Activated T-cell treated with anti-CD3 and anti-CD28 coated beads, Interleukin-2, amount 50 U/mL, for 48 hours (primary cell): ENCODE measurements at regions not wholly inside any gene's neighbourhood (a gene's known extent, or its start where the extent isn't known, plus 50 kb on each side); places are given as distances from the start of the nearest gene placed in this dataset.

Experiments used
- DNase-seq, 2 experiments: peaks; one replicate each; pipeline ENCODE4 v3.0.0-alpha.2; 2020

DNA sequence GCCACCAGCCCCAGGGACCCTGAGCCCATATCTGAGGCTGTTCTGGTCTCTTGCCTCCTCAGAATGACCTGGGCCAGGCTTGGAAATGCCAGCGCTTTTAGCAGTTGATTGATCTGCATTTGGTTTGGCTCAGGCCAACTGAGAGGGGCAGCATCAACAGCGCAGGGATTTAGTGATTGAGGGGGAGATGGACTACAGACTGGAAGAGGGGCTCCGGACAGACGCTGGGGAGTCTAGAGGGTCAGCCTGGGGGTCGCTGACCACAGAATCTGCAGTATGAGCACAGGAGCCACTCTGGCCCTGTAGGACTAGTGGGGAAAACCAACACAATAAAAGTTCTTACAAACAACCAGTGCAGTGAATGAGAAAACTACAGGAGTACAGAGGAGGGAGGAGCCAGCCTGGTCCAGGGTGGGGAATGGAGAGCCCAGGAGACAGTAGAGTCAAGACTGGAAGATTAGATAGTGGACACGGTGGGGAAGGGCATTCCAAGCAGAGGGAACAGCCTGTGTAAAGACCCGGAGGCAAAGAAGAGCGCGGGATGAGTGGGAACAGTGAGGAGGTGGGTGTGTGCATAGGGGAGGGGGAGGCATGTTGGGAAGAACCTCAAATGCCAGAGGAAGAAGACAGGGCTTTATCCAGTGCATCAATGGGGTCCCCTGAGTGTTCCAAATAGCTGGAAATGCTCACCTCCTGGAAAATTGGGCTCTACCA is 128.9 kb downstream of the MRM1 start:
- DNase-seq = no peak

GRCh38 chr17:36730857-36731490 is 129.6 kb downstream of the MRM1 start:
- DNase-seq = no peak

DNA sequence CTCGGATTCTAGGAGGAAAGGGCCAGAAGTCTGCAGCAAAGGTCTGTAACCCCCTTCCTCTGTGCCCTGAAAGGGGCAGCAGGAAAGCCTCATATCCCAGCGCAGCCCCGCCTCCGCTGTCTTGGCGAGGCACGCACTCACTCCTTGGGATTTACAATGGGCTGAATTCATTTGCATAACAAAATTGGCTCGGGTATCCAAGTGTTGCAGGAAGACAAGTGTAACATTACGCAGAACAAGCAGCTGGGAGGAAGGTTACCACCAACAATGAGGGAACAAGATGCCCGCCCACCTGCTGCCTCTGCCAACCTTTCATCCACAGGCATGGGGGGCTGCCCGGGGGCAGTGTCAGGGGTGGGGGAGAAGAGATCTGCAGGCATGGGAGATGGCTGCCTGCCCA is 130.4 kb downstream of the MRM1 start:
- DNase-seq = no peak

- no peak for DNase-seq
Measured at GRCh38 chr17:36732351-36732750, 131.0 kb downstream of the MRM1 start.

- no peak for DNase-seq
Measured at GRCh38 chr17:36736201-36737156, 135.1 kb downstream of the MRM1 start.

DNA sequence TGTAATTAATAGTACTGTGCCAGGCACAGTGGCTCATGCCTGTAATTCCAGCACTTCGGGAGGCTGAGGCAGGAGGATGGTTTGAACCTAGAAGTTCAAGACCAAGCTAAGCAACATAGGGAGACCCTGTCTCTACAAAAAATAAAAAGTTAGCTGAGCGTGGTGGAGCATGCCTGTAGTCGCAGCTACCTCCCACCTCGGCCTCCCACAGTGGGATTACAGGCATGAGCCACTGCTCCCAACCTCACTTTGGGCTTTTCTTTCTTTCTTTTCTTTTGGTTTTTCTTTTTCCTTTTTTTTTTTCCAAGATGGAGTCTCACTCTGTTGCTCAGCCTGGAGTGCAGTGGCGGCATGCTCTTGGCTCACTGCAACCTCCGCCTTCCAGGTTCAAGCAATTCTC is 137.8 kb downstream of the MRM1 start:
- DNase-seq = no peak

GRCh38 chr17:36740157-36740556 is 138.8 kb downstream of the MRM1 start:
- DNase-seq = no peak

GRCh38 chr17:36741019-36741902 is 139.9 kb downstream of the MRM1 start:
- no peak for DNase-seq

DNA sequence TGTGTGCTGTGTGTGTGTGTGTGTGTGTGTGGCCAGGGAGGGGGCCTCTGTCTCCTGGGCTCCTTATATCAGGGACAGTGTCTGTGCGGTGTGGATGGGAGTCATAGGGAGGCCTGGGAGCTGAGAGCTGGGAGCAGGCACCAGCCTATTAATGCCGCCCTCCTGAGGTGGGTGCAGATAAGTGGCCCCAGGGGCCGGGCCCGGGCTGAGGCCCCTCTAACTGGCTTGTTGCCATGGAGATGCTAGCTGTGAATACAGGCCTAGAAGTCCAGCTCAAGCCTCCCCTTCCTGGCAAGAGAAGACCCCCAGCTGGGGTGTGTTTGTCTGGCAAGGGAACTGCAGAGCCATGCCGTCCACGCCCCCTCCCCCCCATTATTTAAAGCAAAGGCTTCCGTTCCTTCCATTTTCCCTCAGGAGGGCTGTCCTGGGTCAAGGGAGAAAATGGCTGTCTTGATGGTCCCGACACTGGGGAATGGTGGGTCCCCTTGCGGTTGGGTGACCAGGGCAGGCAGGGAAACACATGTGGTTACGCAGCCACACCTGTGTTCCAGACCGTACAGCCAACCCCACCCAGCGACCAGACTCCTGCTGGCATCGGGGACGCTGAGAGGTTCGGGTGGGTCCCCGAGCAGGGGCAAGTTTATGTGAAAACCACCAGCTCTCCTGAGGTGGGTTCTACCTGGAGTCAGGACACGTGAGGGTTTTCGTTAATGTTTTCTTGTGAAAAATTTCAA is 141.1 kb downstream of the MRM1 start:
- no peak for DNase-seq

- DNase-seq = no peak
Measured at GRCh38 chr17:36743130-36743529, 141.7 kb downstream of the MRM1 start.

GRCh38 chr17:36746381-36747053 is 145.1 kb downstream of the MRM1 start:
- no peak for DNase-seq

- no peak for DNase-seq
Measured at GRCh38 chr17:36747861-36748260, 146.5 kb downstream of the MRM1 start.

DNA sequence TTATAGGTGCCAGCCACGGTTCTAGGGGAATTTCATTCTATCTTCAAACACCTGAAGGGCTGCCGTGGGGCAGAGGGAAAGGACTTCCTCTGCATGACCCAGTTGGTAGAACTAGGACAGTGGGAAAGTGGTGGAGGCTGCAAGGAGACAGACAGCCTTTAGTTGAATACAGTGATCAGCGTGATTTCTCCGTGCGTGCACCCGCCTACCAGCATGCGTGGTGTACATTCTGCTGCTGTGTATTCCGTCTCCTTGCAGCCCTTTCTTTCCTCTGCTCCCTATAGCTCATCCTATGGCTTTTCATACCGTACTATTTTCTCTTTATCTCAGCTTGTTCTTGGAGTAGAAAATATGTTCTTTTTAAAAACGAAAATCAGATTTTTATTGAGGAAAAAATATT is 146.9 kb downstream of the MRM1 start:
- DNase-seq = no peak

- DNase-seq = no peak
Measured at GRCh38 chr17:36749493-36749892, 148.1 kb downstream of the MRM1 start.

DNA sequence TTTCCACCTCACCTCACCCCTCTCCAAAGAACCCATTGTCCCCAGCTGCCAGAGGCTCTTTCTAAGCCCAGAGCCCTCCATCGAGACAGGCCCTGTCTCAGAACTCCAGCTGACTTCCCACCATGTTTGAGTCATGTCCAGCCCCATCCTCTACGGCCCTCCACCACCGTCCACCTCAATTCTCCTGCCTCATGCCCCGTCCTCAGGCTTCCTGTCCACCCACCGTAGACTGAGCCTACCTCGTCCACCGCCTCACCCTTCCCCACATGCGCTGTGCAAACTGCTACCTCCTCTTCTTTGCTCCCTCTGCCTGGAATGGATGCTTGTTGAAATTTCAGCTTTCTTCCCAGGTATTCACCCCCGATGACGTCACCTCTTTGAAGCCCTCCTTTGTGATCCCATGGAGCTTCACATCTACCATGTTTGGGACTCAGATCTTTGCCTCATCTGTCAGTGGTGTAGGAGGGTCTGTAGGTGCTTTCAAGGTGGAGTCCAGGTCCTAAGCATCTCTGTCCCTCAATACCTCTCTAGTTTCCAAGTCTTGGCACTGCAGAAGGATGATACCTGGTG is 149.0 kb downstream of the MRM1 start:
- DNase-seq = no peak

GRCh38 chr17:36752096-36752888 is 150.9 kb downstream of the MRM1 start:
- no peak for DNase-seq

DNA sequence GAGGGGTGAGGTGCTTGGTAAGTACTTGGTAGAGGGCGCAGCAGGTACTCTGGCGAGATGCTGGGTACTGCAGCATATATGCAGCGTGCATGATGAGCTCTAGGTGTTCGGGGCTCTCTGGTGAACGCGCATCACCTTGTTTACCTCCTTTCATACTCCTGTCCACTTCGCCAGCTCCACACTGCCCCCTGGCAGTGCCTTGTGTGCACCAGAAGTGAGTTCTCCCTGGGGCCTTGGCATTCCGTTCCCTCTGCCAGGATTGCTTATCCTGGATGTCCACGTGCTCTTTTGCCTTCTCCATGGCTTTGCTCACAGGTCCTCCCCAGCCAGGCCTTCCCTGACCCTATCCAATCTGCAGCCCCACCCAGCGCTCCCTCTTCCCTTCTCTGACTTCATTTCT is 154.2 kb downstream of the MRM1 start:
- peak; percentile 58 to 59 for DNase-seq

GRCh38 chr17:36756695-36757094 is 155.3 kb downstream of the MRM1 start:
- no peak for DNase-seq

DNA sequence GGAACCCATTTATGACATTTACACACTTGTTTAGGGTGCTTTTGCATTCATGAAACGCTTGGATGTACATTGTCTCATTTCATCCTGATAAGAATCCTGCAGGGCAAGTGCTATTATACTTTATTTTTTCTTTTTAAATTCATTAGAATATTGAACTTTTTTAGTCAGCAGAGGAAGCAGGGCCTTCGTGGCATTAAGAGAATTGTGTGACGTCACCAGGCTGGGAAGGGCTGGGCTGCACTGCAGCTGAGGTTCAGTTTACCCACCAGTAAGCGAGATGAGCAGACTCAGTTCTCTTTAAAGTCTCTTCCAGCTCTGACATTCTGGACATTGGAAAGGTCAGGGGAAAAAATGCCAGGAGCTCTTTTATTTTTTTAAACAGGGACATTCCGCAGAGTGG is 159.0 kb downstream of the MRM1 start:
- DNase-seq = no peak
